Mesothelial cell of epicardium (in vitro differentiated cells): ENCODE measurements at regions not wholly inside any gene's neighbourhood (a gene's known extent, or its start where the extent isn't known, plus 50 kb on each side); places are given as distances from the start of the nearest gene placed in this dataset.

ENCODE experiments used
- DNase-seq, 2 experiments: peaks; one replicate each; pipeline ENCODE4 v3.0.0; 2021; ENCODE audit warnings: low spot score in 2 of 2; ENCODE audit not compliant: unreplicated experiment in 2 of 2
- H3K27ac Mint-ChIP-seq: 2 replicates; pipeline ENCODE4 v1.8.0; 2021; ENCODE audit warnings: mixed read lengths
- H3K27me3 Mint-ChIP-seq: 2 replicates; pipeline ENCODE4 v1.8.0; 2021; ENCODE audit warnings: low read depth, mixed read lengths
- H3K36me3 Mint-ChIP-seq: 2 replicates; pipeline ENCODE4 v1.8.0; 2021; ENCODE audit warnings: mixed read lengths
- H3K4me1 Mint-ChIP-seq: 2 replicates; pipeline ENCODE4 v1.8.0; 2021; ENCODE audit warnings: mixed read lengths
- H3K4me3 Mint-ChIP-seq: 2 replicates; pipeline ENCODE4 v1.8.0; 2021; ENCODE audit warnings: mild to moderate bottlenecking, moderate library complexity, mixed read lengths
- H3K9me3 Mint-ChIP-seq: 2 replicates; pipeline ENCODE4 v1.8.0; 2021; ENCODE audit warnings: mixed read lengths
- CTCF ChIP-seq: fragments of 200-600 bp; sonication (generic); IDR thresholded peaks from one replicate; pipeline ENCODE4 v1.5.0; 2021; ENCODE audit warnings: antibody characterized with exemption; ENCODE audit not compliant: unreplicated experiment

GRCh38 chr2:187158452-187158851 lies 289.6 kb downstream of the CALCRL start:
- H3K4me3 Mint-ChIP-seq, result no peak overlapping the region
- no peaks in the 10 kb centered on the region for H3K4me1 Mint-ChIP-seq
- DNase-seq, result no peak
- no peak for TF ChIP-seq CTCF
- peaks cover 1% of the 10 kb centered on the region for H3K36me3 Mint-ChIP-seq
- H3K27ac Mint-ChIP-seq, result no peak overlapping the region
- H3K27me3 Mint-ChIP-seq, result no peaks in the 10 kb centered on the region
- peaks cover 33% of the 10 kb centered on the region for H3K9me3 Mint-ChIP-seq

GRCh38 chr2:187157046-187157445 lies 291.0 kb downstream of the CALCRL start:
- peaks cover 33% of the 10 kb centered on the region for H3K9me3 Mint-ChIP-seq
- DNase-seq, result no peak
- H3K36me3 Mint-ChIP-seq, result peaks cover 1% of the 10 kb centered on the region
- no peaks in the 10 kb centered on the region for H3K4me1 Mint-ChIP-seq
- no peak overlapping the region for H3K4me3 Mint-ChIP-seq
- H3K27ac Mint-ChIP-seq, result no peak overlapping the region
- TF ChIP-seq CTCF, result no peak
- no peaks in the 10 kb centered on the region for H3K27me3 Mint-ChIP-seq

DNA sequence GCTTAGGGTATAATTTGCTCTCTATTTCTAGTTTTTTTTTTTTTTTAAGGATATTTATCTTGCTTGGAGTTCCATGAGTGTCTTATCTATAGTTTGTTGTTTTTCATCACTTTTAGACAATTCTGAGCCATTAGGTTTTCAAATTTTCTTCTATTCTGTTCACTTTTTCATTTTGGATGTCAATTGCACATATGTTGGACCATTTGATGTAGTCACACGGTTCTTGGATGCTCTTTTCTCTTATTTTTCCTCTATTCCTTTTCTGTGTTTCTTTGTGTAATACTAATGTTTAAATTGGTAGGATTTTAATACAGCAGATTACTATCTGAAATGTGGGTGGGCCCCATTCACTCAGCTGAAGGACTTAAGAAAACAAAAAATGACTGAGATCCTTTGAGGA lies 292.6 kb downstream of the CALCRL start:
- H3K4me3 Mint-ChIP-seq, result no peak overlapping the region
- H3K27me3 Mint-ChIP-seq, result no peaks in the 10 kb centered on the region
- H3K27ac Mint-ChIP-seq, result no peak overlapping the region
- H3K36me3 Mint-ChIP-seq, result peaks cover 1% of the 10 kb centered on the region
- TF ChIP-seq CTCF, result no peak
- H3K4me1 Mint-ChIP-seq, result no peaks in the 10 kb centered on the region
- no peak for DNase-seq
- H3K9me3 Mint-ChIP-seq, result peaks cover 33% of the 10 kb centered on the region

GRCh38 chr2:187150670-187151069 lies 297.4 kb downstream of the CALCRL start:
- TF ChIP-seq CTCF, result no peak
- H3K27ac Mint-ChIP-seq, result no peak overlapping the region
- peaks cover 28% of the 10 kb centered on the region for H3K9me3 Mint-ChIP-seq
- H3K36me3 Mint-ChIP-seq, result no peaks in the 10 kb centered on the region
- peaks cover 3% of the 10 kb centered on the region for H3K27me3 Mint-ChIP-seq
- no peak overlapping the region for H3K4me3 Mint-ChIP-seq
- DNase-seq, result no peak
- no peaks in the 10 kb centered on the region for H3K4me1 Mint-ChIP-seq

GRCh38 chr2:187148059-187148714 lies 299.2 kb upstream of the ZSWIM2 start:
- Mint-ChIP-seq H3K27ac (no peak overlapping the region), H3K4me1 (no peaks in the 10 kb centered on the region), H3K9me3 (peaks cover 19% of the 10 kb centered on the region), H3K4me3 (no peak overlapping the region), H3K27me3 (peaks cover 5% of the 10 kb centered on the region), H3K36me3 (no peaks in the 10 kb centered on the region)
- no peak for TF ChIP-seq CTCF
- DNase-seq, result no peak

DNA sequence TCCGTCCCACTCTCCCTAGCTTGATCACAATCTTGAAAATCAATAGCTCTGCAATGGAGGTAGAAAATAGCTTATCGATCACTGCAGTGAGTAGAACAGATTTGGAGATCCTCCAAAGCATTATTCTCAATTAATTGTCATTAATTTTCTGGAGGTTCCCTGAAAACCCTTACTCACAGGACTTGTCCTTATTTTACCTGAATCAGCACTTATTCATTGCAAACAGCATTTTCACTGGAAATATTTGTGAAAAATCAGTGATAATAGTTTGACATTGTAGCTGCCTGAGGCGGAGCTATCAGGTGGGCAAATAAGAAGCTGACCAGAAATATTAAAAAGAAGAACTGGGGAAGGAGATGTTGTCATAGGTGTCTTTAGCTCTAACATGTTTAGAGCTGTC lies 294.6 kb upstream of the ZSWIM2 start:
- peaks cover 5% of the 10 kb centered on the region for H3K27me3 Mint-ChIP-seq
- H3K27ac Mint-ChIP-seq, result no peak overlapping the region
- no peaks in the 10 kb centered on the region for H3K36me3 Mint-ChIP-seq
- H3K4me3 Mint-ChIP-seq, result no peak overlapping the region
- H3K4me1 Mint-ChIP-seq, result no peaks in the 10 kb centered on the region
- no peak for DNase-seq
- peaks cover 19% of the 10 kb centered on the region for H3K9me3 Mint-ChIP-seq
- no peak for TF ChIP-seq CTCF
